ENCODE measurements at regions not wholly inside any gene's neighbourhood (a gene's known extent, or its start where the extent isn't known, plus 50 kb on each side); places are given as distances from the start of the nearest gene placed in this dataset.

DNA sequence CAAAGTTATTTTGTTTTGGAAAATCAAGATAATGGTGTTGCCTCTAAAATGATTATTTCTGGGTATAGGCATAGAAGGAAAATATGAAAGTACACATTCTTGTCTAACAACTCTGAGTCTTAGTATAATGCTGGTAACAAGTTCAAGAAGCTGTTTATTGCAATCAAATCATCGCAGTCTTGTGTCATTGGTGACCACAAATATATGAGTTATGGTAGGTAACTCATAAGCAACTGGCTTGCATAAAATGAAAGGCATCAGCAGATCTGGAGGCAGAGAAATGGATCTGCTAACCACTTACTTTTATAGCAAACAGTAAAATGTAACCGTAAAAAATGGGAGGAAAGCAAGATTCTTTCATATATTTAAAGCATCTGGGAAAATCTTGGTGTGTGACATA is 156.2 kb upstream of the TCF4 start (continued):
- TF ChIP-seq, protein P1, sequence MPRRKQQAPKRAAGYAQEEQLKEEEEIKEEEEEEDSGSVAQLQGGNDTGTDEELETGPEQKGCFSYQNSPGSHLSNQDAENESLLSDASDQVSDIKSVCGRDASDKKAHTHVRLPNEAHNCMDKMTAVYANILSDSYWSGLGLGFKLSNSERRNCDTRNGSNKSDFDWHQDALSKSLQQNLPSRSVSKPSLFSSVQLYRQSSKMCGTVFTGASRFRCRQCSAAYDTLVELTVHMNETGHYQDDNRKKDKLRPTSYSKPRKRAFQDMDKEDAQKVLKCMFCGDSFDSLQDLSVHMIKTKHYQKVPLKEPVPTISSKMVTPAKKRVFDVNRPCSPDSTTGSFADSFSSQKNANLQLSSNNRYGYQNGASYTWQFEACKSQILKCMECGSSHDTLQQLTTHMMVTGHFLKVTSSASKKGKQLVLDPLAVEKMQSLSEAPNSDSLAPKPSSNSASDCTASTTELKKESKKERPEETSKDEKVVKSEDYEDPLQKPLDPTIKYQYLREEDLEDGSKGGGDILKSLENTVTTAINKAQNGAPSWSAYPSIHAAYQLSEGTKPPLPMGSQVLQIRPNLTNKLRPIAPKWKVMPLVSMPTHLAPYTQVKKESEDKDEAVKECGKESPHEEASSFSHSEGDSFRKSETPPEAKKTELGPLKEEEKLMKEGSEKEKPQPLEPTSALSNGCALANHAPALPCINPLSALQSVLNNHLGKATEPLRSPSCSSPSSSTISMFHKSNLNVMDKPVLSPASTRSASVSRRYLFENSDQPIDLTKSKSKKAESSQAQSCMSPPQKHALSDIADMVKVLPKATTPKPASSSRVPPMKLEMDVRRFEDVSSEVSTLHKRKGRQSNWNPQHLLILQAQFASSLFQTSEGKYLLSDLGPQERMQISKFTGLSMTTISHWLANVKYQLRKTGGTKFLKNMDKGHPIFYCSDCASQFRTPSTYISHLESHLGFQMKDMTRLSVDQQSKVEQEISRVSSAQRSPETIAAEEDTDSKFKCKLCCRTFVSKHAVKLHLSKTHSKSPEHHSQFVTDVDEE (CRISPR knock-in tag; IDR thresholded peaks at IDR 0.05), result no peak
- TF ChIP-seq TOX (CRISPR knock-in tag; IDR thresholded peaks at IDR 0.05; ENCODE audit: borderline replicate concordance), result no peak
- TF ChIP-seq, protein P2, sequence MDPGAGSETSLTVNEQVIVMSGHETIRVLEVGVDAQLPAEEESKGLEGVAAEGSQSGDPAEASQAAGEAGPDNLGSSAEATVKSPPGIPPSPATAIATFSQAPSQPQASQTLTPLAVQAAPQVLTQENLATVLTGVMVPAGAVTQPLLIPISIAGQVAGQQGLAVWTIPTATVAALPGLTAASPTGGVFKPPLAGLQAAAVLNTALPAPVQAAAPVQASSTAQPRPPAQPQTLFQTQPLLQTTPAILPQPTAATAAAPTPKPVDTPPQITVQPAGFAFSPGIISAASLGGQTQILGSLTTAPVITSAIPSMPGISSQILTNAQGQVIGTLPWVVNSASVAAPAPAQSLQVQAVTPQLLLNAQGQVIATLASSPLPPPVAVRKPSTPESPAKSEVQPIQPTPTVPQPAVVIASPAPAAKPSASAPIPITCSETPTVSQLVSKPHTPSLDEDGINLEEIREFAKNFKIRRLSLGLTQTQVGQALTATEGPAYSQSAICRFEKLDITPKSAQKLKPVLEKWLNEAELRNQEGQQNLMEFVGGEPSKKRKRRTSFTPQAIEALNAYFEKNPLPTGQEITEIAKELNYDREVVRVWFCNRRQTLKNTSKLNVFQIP (CRISPR knock-in tag; IDR thresholded peaks at IDR 0.05; ENCODE audit: borderline replicate concordance, low read depth), result no peak
- no peak for TF ChIP-seq ZNF70 (CRISPR knock-in tag; IDR thresholded peaks at IDR 0.05)
- no peak for TF ChIP-seq CSDC2 (CRISPR knock-in tag; IDR thresholded peaks at IDR 0.05)
- no peak for TF ChIP-seq PPARA (CRISPR knock-in tag; IDR thresholded peaks at IDR 0.05; ENCODE audit: borderline replicate concordance)
- TF ChIP-seq RARB (CRISPR knock-in tag; IDR thresholded peaks at IDR 0.05), result no peak
- TF ChIP-seq ARNTL (CRISPR knock-in tag; IDR thresholded peaks at IDR 0.05; ENCODE audit: borderline replicate concordance, low read depth), result no peak
- no peak for TF ChIP-seq GLIS3 (CRISPR knock-in tag; IDR thresholded peaks at IDR 0.05)
- no peak for TF ChIP-seq ZFP30 (CRISPR knock-in tag; IDR thresholded peaks at IDR 0.05)

DNA sequence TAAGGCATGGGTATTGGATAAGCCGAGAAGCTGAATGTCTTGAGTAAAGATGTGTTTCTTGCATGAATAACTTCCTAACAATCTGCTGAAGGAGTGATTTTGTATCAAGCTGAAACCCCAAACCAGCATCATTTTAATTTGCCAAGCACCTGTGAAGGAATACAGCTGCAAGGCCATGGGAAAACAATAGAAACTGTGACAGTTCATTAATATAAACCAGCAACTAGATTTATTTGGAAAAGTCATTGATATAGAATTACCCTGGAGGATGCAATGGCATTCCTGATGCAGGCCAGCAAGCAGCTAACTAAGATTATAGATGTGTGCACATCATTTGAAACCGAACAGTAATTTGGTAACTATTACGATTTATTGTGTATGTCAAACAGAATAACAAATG is 155.7 kb upstream of the TCF4 start:
- ATAC-seq, result no peak
- TF ChIP-seq ZNF565 (CRISPR knock-in tag; conservative IDR thresholded peaks at IDR 0.05; ENCODE audit: low read depth) (no peak), TOX (CRISPR knock-in tag; IDR thresholded peaks at IDR 0.05; ENCODE audit: borderline replicate concordance) (no peak), ZNF8 (CRISPR knock-in tag; IDR thresholded peaks at IDR 0.05) (no peak), ZFP3 (CRISPR knock-in tag; IDR thresholded peaks at IDR 0.05) (no peak), SNAI2 (CRISPR knock-in tag; IDR thresholded peaks at IDR 0.05) (no peak), GLIS3 (CRISPR knock-in tag; IDR thresholded peaks at IDR 0.05) (no peak), RARB (CRISPR knock-in tag; IDR thresholded peaks at IDR 0.05) (no peak), CSDC2 (CRISPR knock-in tag; IDR thresholded peaks at IDR 0.05) (no peak), TCF4 (CRISPR knock-in tag; IDR thresholded peaks at IDR 0.05; ENCODE audit: borderline replicate concordance) (no peak)
- TF ChIP-seq, protein P1 (CRISPR knock-in tag; IDR thresholded peaks at IDR 0.05), result no peak
- TF ChIP-seq, protein P3, sequence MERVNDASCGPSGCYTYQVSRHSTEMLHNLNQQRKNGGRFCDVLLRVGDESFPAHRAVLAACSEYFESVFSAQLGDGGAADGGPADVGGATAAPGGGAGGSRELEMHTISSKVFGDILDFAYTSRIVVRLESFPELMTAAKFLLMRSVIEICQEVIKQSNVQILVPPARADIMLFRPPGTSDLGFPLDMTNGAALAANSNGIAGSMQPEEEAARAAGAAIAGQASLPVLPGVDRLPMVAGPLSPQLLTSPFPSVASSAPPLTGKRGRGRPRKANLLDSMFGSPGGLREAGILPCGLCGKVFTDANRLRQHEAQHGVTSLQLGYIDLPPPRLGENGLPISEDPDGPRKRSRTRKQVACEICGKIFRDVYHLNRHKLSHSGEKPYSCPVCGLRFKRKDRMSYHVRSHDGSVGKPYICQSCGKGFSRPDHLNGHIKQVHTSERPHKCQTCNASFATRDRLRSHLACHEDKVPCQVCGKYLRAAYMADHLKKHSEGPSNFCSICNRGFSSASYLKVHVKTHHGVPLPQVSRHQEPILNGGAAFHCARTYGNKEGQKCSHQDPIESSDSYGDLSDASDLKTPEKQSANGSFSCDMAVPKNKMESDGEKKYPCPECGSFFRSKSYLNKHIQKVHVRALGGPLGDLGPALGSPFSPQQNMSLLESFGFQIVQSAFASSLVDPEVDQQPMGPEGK (CRISPR knock-in tag; IDR thresholded peaks at IDR 0.05; ENCODE audit: borderline replicate concordance), result no peak

DNA sequence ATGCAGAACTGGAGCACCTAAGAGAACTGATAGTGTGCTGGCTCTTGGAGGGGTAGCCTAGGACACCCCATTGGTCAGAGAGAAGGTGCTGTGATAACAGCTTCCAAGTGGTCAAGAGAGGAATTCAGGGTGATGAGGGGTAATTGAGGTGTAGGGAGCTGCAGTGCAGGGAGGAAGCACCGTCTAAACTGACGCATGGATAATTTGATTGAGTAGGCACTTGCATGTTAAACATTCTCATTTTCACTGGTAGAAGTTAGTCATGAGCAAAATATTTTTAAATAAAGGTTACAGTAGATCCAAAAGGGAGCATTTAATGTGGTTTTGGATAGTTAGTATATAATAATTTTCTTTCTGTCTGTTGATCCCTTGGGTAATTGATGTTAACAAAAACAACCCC is 155.1 kb upstream of the TCF4 start:
- no peak for TF ChIP-seq ZNF8 (CRISPR knock-in tag; IDR thresholded peaks at IDR 0.05)
- TF ChIP-seq GLIS3 (CRISPR knock-in tag; IDR thresholded peaks at IDR 0.05), result no peak
- TF ChIP-seq, protein P3 (CRISPR knock-in tag; IDR thresholded peaks at IDR 0.05; ENCODE audit: borderline replicate concordance), result no peak
- TF ChIP-seq, protein P1 (CRISPR knock-in tag; IDR thresholded peaks at IDR 0.05), result no peak
- TF ChIP-seq BACH2 (CRISPR knock-in tag; IDR thresholded peaks at IDR 0.05; ENCODE audit: borderline replicate concordance), result no peak
- TF ChIP-seq, protein P4, sequence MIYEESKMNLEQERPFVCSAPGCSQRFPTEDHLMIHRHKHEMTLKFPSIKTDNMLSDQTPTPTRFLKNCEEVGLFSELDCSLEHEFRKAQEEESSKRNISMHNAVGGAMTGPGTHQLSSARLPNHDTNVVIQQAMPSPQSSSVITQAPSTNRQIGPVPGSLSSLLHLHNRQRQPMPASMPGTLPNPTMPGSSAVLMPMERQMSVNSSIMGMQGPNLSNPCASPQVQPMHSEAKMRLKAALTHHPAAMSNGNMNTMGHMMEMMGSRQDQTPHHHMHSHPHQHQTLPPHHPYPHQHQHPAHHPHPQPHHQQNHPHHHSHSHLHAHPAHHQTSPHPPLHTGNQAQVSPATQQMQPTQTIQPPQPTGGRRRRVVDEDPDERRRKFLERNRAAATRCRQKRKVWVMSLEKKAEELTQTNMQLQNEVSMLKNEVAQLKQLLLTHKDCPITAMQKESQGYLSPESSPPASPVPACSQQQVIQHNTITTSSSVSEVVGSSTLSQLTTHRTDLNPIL (CRISPR knock-in tag; IDR thresholded peaks at IDR 0.05; ENCODE audit: low read depth), result no peak
- TF ChIP-seq, protein P5, sequence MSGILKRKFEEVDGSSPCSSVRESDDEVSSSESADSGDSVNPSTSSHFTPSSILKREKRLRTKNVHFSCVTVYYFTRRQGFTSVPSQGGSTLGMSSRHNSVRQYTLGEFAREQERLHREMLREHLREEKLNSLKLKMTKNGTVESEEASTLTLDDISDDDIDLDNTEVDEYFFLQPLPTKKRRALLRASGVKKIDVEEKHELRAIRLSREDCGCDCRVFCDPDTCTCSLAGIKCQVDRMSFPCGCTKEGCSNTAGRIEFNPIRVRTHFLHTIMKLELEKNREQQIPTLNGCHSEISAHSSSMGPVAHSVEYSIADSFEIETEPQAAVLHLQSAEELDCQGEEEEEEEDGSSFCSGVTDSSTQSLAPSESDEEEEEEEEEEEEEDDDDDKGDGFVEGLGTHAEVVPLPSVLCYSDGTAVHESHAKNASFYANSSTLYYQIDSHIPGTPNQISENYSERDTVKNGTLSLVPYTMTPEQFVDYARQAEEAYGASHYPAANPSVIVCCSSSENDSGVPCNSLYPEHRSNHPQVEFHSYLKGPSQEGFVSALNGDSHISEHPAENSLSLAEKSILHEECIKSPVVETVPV (CRISPR knock-in tag; IDR thresholded peaks at IDR 0.05), result no peak
- no peak for TF ChIP-seq RARB (CRISPR knock-in tag; IDR thresholded peaks at IDR 0.05)
- no peak for TF ChIP-seq ZC3H10 (CRISPR knock-in tag; IDR thresholded peaks at IDR 0.05)
- TF ChIP-seq ARNTL (CRISPR knock-in tag; IDR thresholded peaks at IDR 0.05; ENCODE audit: borderline replicate concordance, low read depth), result no peak
- no peak for TF ChIP-seq ZNF70 (CRISPR knock-in tag; IDR thresholded peaks at IDR 0.05)
- ATAC-seq, result no peak

All from SK-N-SH treated with all-trans-retinoic acid at 6 μM for 48 hours (cell line).